ENCODE measurements at regions not wholly inside any gene's neighbourhood (a gene's known extent, or its start where the extent isn't known, plus 50 kb on each side); places are given as distances from the start of the nearest gene placed in this dataset.

GRCh38 chr6:79812195-79812594 is 135.2 kb downstream of the ELOVL4 start:
- TF ChIP-seq CTCF (conservative IDR thresholded peaks at IDR 0.05; ENCODE audit: low read depth, low read length) (no peak), EZH2 (IDR thresholded peaks at IDR 0.05; ENCODE audit: borderline replicate concordance, low read depth, low read length, poor library complexity, severe bottlenecking) (no peak)

Data from A673 (cell line).